Stimulated activated CD8-positive, alpha-beta memory T cell treated with anti-CD3 and anti-CD28 coated beads, Interleukin-7, amount 100 ng/mL, for 24 hours (primary cell): ENCODE measurements at regions not wholly inside any gene's neighbourhood (a gene's known extent, or its start where the extent isn't known, plus 50 kb on each side); places are given as distances from the start of the nearest gene placed in this dataset.
"Not testable (repeated sequence)": the region's sequence is repeated elsewhere in the genome, so short reads cannot be mapped to it uniquely, and the experiment has no call there.

ENCODE experiments used
- DNase-seq: peaks from one replicate; pipeline ENCODE4 v3.0.0-alpha.2; 2020; ENCODE audit warnings: low read depth

DNA sequence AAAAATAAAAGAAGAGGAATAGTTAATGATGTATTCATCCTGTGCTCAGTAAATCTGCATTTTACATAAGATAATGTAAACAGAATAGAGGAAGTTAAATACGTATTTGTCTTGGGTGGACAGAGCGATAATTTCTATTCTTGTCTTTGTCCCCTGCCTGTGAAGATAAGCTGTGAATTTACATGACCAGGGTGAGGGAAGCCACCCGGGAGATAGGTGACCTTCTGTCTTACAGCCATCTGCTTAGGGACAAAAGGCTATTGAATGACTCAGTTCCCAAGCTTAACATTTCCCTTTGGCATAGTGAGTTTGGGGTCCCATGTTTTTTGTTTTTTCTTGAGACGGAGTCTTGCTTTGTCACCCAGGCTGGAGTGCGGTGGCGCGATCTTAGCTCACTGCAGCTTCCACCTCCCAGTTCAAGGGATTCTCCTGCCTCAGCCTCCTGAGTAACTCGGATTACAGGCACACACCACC lies 88.7 kb upstream of the KCTD7 start:
- no peak for DNase-seq

- no peak for DNase-seq
These were observed 86.6 kb upstream of the KCTD7 start for GRCh38 chr7:66542049-66542448.

- no peak for DNase-seq
These were observed 86.0 kb upstream of the KCTD7 start for GRCh38 chr7:66542528-66543269.

- DNase-seq: no peak
These were observed 79.2 kb upstream of the KCTD7 start for GRCh38 chr7:66549466-66549865.

GRCh38 chr7:66553001-66553400 lies 75.7 kb upstream of the KCTD7 start:
- no peak for DNase-seq

- DNase-seq: not testable (repeated sequence)
These were observed 75.0 kb upstream of the KCTD7 start for GRCh38 chr7:66553675-66554074.

GRCh38 chr7:66554291-66554690 lies 74.4 kb upstream of the KCTD7 start:
- not testable (repeated sequence) for DNase-seq

- not testable (repeated sequence) for DNase-seq
These were observed 73.7 kb upstream of the KCTD7 start for GRCh38 chr7:66554842-66555430.

- no peak for DNase-seq
These were observed 72.5 kb upstream of the KCTD7 start for GRCh38 chr7:66556177-66556548.

DNA sequence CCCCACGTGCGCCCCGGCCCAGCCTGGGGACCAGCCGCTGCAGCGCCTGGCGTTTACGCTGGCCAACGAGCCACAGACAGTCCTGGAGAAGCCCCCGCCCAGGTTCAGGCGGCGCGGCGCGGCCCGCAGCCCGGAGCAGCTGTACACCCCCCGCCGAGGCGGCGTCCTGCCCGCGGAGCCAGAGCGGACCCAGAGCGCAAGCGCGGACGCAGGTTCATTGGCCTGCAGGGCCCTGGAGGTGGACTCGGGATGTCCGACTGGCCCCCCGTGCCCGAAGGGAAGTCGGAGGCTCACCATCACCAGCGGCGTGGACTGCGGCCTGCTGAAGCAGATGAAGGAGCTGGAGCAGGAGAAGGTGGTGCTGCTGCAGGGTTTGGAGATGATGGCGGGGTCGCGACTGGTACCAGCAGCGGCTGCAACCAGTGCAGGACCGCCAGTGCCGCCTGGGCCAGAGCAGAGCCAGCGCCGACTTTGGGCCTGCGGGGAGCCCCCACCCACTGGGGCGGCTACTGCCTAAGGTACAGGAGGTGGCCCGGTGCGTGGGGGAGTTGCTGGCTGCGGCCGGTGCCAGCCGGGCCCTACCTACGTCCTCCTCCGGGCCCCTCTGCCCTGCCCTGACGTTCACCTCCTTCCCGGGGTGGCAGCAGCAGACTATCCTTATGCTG lies 72.0 kb upstream of the KCTD7 start:
- DNase-seq: no peak

GRCh38 chr7:66557214-66558200 lies 71.2 kb upstream of the KCTD7 start:
- peak; percentile 50 for DNase-seq

DNA sequence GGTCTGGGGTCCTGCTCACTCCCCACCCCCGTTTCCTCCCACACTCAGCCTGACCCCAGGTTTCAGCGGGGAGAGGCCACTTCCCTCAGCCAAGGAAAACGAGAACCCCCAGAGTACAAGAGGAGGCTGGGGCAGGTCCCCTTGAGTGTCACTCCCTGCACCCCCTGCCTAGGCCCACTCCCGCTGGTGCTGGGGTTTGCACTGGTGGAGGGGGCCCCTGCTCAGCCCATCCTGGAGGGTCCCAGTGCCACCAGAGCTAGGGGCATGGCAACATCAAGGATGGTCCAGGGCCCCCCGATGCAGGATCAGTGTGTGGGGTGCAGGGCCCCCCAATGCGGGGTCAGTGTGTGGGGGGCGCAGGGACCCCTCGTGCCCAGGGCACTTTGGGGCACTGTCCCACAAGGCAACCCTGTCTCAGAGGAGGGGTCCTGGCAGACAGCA lies 70.5 kb upstream of the KCTD7 start:
- DNase-seq: no peak

DNA sequence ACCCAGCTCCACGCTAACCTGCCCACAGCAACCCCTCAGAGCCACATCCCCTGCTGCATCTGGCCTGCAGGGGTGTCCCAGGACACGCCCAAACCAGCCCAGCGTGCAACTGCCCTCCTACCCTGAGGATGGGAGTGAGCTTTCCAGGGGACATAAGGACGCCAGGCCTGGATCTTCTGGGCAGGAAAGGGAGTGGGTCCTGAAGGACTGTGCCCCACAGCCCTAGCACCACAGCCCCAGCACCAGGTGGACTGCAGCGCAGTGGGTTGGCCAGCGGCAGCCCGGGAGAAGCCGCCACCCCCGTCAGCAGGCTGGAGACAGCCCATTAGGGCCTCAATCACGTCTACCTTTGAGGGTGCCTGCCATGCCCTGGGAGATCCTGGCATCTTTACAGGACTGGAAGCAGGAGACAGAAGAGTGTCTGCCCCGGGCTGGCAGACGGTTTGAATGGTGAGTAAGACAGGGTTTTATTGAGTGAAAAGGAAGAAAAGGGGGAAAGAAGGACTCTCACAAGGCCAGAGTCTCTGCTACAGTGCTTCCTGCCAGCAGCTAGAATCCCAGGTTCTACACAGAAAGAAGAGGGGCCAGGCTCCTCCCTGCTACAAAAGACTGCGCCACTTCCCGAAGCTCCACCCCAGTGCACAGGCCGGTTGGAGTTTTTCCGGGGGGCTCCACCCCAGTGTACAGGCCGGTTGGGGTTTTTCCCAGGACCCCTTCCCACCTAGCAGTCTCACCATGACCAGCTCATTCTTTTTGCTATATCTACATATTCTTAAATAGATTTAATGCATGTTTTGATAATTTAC lies 69.8 kb upstream of the KCTD7 start:
- no peak for DNase-seq

DNA sequence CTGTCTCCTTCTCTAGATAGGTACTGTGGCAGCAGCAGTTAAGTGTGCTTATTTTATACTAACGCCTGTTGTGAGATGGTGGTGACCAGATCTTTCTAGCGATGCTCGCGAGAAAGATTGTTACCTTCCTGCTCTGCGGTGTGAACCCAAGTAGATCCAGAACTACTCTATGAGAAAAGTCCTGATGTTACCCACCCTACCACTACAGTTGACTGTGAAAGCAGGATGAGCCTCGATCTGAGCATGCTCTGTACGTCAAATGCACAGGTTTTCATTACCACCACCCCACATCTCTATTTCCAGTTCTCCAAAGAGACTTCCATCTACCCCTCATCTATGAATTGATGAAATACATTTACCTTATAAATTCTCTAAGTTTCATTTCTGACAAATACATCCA lies 64.6 kb upstream of the KCTD7 start:
- no peak for DNase-seq

- DNase-seq: not testable (repeated sequence)
These were observed 58.5 kb upstream of the KCTD7 start for GRCh38 chr7:66570179-66570578.

- DNase-seq: no peak
These were observed 57.1 kb upstream of the KCTD7 start for GRCh38 chr7:66571568-66571967.

- DNase-seq: not testable (repeated sequence)
These were observed 54.7 kb upstream of the KCTD7 start for GRCh38 chr7:66573782-66574495.

DNA sequence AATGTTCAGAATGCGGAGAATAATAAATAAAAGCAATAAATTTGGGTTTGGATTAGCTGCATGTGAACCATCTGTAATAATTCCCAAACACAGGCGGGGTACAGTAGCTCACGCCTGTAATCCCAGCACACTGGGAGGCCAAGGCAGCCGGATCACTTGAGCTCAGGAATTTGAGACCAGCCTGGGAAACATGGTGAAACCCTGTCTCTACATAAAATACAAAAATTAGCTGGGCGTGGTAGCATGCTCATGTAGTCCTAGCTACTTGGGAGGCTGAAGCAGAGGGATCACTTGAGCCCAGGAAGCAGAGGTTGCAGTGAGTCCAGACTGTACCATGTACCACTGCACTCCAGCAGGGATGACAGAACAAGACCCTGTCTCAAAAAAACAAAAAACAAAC lies 53.9 kb upstream of the KCTD7 start:
- DNase-seq: not testable (repeated sequence)

- no peak for DNase-seq
These were observed 53.3 kb upstream of the KCTD7 start for GRCh38 chr7:66575398-66575797.

DNA sequence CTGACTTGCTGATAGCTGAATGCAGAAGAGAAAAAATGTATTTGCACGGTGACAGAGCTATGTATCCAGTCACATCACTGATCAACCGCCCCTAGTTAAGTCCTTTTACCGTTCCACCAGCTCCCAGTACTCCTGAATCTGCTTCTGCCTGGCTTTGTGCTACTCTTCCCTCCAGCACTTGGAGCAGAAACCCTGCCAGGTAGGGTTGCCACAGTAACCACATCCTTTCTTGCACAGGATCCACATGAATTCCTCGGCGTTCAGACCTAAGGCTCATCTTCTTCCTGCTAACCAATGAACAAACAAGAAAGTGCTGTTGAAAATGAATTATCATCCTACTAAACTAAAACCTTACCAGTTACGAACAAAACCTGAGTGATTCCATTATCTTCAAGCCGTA lies 52.0 kb upstream of the KCTD7 start:
- no peak for DNase-seq
